ENCODE measurements at regions not wholly inside any gene's neighbourhood (a gene's known extent, or its start where the extent isn't known, plus 50 kb on each side); places are given as distances from the start of the nearest gene placed in this dataset.

- DNase-seq (no peak), ATAC-seq (no peak)
- no peak overlapping the region for H3K27ac ChIP-seq
- no peak overlapping the region for H3K4me3 ChIP-seq
- H3K9me3 ChIP-seq, result no peaks in the 10 kb centered on the region
- no peaks in the 10 kb centered on the region for H3K27me3 ChIP-seq (ENCODE audit: low read depth)
- no peaks in the 10 kb centered on the region for H3K4me1 ChIP-seq
- intact Hi-C loops (cut with DNase I), result no loop called here
- H3K36me3 ChIP-seq, result no peaks in the 10 kb centered on the region
- no peak for TF ChIP-seq CTCF (IDR thresholded peaks at IDR 0.05)
Observed at GRCh38 chr6:113442040-113442439, 415.1 kb upstream of the MARCKS start.

GRCh38 chr6:113445201-113445600 is 411.9 kb upstream of the MARCKS start:
- TF ChIP-seq CTCF (IDR thresholded peaks at IDR 0.05), result no peak
- ATAC-seq (no peak), DNase-seq (no peak)
- intact Hi-C loops (cut with DNase I), result no loop called here
- Histone ChIP-seq H3K4me1 (peaks cover 5% of the 10 kb centered on the region), H3K36me3 (no peaks in the 10 kb centered on the region), H3K27ac (no peak overlapping the region), H3K27me3 (ENCODE audit: low read depth) (no peaks in the 10 kb centered on the region), H3K9me3 (no peaks in the 10 kb centered on the region), H3K4me3 (no peak overlapping the region)

DNA sequence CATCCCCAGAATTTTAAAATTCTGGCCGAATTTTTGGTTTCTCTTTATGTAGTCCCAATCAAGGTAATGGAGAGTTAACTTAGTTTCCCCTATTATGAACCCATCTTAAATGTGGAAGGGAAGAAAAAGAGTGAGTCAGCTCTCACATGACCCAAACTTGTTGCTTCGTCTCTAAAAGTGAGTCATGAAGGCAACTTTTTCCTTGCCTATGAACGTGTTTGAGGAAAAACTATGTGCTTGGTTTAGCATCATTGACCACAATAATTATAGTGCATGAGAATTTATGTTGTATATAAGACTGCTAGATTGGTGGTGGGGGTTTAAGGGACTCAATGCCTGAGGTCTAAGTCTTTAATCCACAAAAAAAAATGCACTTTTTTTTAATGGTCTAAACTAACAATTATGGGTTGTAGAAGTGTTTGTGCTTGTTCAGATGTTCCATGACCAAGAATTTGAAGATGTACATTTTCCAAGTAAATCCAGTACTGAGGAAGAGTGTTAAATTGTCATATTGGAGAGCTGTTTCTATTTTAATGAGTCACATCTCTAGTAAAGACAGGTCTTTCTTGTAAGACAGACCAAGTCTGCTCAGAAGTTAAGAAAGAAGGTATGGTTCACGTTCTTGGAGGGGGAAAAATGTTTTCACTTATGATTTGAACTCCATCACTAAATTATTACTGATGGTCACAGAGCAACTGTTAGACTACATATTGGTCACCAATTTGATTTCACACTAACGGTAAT is 409.9 kb upstream of the MARCKS start:
- intact Hi-C loops (cut with DNase I), result no loop called here
- TF ChIP-seq CTCF (IDR thresholded peaks at IDR 0.05), result no peak

GRCh38 chr6:113449051-113449450 is 408.1 kb upstream of the MARCKS start:
- no peak for ATAC-seq
- intact Hi-C loops (cut with DNase I), result no loop called here
- Histone ChIP-seq H3K4me1 (peaks cover 5% of the 10 kb centered on the region), H3K36me3 (no peaks in the 10 kb centered on the region), H3K27ac (no peak overlapping the region), H3K27me3 (ENCODE audit: low read depth) (no peaks in the 10 kb centered on the region), H3K9me3 (no peaks in the 10 kb centered on the region), H3K4me3 (no peak overlapping the region)
- no peak for DNase-seq
- TF ChIP-seq CTCF (IDR thresholded peaks at IDR 0.05), result no peak

More for the DNA sequence above, 409.9 kb upstream of the MARCKS start:
- DNase-seq, result no peak
- Histone ChIP-seq H3K27me3 (ENCODE audit: low read depth) (no peaks in the 10 kb centered on the region), H3K4me3 (no peak overlapping the region), H3K27ac (no peak overlapping the region), H3K9me3 (no peaks in the 10 kb centered on the region), H3K36me3 (no peaks in the 10 kb centered on the region), H3K4me1 (peaks cover 5% of the 10 kb centered on the region)
- ATAC-seq, result no peak

DNA sequence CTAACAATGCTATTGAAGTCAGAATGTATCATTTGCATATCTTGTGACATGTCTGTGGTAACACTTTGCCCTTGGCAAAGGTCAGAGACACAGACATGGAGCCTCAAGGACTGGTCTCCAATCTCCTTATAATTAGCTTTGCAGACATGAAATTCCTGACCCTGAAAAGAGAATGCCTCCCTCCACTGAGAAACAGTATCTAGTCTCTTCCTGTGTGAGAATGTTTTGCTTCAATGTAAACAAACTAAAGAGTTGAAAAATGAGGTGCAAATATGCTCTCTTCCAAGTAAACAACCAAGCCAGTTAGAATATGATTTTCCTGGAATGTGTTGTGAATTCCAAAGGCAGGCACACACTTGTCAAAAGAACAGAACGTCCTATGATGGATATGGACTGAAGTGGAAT is 407.1 kb upstream of the MARCKS start:
- no peak overlapping the region for H3K4me3 ChIP-seq
- H3K27me3 ChIP-seq (ENCODE audit: low read depth), result no peaks in the 10 kb centered on the region
- H3K4me1 ChIP-seq, result peaks cover 5% of the 10 kb centered on the region
- no peak for DNase-seq
- no peak overlapping the region for H3K27ac ChIP-seq
- no peaks in the 10 kb centered on the region for H3K9me3 ChIP-seq
- intact Hi-C loops (cut with DNase I), result no loop called here
- H3K36me3 ChIP-seq, result no peaks in the 10 kb centered on the region
- TF ChIP-seq CTCF (IDR thresholded peaks at IDR 0.05), result no peak
- peak in 1 of 2 donors; percentile 46 for ATAC-seq
